ENCODE measurements at regions not wholly inside any gene's neighbourhood (a gene's known extent, or its start where the extent isn't known, plus 50 kb on each side); places are given as distances from the start of the nearest gene placed in this dataset.
A peak's percentile ranks its signal among the peaks of the same experiment; 100 is the strongest.

DNA sequence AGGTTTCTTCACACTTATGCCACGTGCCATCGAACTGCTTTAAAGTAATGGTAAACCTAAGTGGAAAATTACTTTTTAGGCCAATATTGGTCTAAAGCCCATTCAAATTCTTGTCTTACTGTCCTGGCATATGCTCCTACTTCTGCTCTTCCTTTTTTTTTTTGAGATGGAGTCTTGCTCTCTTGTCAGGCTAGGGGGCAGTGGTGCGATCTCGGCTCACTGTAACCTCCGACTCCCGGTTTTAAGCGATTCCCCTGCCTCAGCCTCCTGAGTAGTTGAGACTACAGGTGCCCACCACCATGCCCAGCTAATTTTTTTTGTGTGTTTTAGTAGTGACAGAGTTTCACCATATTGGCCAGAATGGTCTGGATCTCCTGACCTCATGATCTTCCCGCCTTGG, 129.0 kb upstream of the TECRL start:
- TF ChIP-seq, protein P1, sequence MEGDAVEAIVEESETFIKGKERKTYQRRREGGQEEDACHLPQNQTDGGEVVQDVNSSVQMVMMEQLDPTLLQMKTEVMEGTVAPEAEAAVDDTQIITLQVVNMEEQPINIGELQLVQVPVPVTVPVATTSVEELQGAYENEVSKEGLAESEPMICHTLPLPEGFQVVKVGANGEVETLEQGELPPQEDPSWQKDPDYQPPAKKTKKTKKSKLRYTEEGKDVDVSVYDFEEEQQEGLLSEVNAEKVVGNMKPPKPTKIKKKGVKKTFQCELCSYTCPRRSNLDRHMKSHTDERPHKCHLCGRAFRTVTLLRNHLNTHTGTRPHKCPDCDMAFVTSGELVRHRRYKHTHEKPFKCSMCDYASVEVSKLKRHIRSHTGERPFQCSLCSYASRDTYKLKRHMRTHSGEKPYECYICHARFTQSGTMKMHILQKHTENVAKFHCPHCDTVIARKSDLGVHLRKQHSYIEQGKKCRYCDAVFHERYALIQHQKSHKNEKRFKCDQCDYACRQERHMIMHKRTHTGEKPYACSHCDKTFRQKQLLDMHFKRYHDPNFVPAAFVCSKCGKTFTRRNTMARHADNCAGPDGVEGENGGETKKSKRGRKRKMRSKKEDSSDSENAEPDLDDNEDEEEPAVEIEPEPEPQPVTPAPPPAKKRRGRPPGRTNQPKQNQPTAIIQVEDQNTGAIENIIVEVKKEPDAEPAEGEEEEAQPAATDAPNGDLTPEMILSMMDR (IDR thresholded peaks at IDR 0.05; ENCODE audit: control extremely low read depth in 1 of 3, insufficient read depth in 1 of 3, low read depth in 1 of 3, low read length in 3 of 3), result peak; percentile 46 to 55 (median 50)
- TF ChIP-seq SUZ12 (IDR thresholded peaks at IDR 0.05; ENCODE audit: low read length) (no peak), RNF2 (IDR thresholded peaks at IDR 0.05; ENCODE audit: borderline replicate concordance, low read depth, low read length, missing control alignments, poor library complexity, severe bottlenecking) (no peak), POLR2A (IDR thresholded peaks at IDR 0.05; ENCODE audit: control extremely low read depth in 1 of 2, low read depth in 2 of 2, low read length in 2 of 2) (no peak), RFX5 (IDR thresholded peaks at IDR 0.05; ENCODE audit: borderline replicate concordance, low read depth, low read length) (no peak), YY1 (IDR thresholded peaks at IDR 0.05; ENCODE audit: low read depth, low read length) (no peak), EZH2 (IDR thresholded peaks at IDR 0.05; ENCODE audit: low read depth, low read length, severe bottlenecking) (no peak), SP4 (IDR thresholded peaks at IDR 0.05; ENCODE audit: low read length) (no peak)
- TF ChIP-seq, protein P2, sequence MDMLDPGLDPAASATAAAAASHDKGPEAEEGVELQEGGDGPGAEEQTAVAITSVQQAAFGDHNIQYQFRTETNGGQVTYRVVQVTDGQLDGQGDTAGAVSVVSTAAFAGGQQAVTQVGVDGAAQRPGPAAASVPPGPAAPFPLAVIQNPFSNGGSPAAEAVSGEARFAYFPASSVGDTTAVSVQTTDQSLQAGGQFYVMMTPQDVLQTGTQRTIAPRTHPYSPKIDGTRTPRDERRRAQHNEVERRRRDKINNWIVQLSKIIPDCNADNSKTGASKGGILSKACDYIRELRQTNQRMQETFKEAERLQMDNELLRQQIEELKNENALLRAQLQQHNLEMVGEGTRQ (IDR thresholded peaks at IDR 0.05; ENCODE audit: low read length), result no peak
- TF ChIP-seq, protein P3, sequence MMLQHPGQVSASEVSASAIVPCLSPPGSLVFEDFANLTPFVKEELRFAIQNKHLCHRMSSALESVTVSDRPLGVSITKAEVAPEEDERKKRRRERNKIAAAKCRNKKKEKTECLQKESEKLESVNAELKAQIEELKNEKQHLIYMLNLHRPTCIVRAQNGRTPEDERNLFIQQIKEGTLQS (IDR thresholded peaks at IDR 0.05; ENCODE audit: insufficient read depth, low read depth, low read length), result no peak
